ENCODE measurements at regions not wholly inside any gene's neighbourhood (a gene's known extent, or its start where the extent isn't known, plus 50 kb on each side); places are given as distances from the start of the nearest gene placed in this dataset.

DNA sequence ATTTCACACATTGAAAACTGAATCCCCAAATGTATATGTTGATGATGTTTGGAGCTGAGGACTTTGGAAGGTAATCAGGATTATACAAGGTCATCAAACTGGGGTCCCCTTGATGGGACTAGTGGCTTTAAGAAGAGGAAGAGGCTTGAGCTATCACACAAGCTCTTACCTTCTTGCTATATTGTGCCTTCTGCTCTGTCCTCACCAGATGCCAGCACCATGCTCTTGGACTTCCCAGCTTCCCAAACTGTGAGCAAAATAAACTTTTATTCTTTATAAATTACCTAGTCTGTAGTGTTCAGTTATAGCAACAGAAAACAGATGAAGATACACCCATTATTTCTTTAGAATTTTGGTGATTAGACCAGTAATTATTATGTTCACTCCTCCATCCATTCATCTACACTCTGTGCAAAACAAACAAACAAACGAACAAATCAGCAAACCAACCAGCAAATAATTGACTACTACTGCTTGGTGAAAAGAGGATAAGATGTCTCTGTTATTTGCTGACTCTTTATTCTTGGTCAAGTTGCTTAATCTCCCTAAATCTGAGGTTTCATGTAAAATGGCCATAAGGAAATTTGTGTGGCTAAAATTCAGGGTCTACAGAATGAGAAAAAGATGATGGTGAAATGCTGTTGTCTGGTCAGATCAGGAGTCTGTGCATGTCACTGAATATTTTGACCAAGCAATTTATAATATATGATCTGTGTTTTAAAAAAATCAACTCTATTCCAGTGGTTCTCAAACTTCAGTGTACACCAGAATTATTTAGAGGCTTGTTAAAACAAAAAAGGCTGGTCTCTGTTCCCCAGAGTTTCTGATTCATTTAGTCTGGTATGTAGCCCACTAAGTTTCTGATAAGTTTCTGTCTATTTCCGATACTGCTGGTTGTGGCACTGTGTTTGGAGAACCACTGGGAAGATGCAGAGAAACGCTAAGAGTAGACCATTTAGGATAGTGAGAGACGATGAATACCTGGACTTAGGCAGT, 854.1 kb downstream of the MAT2B start:
- no peak for DNase-seq (ENCODE audit: extremely low read depth in 1 of 2, low read depth in 1 of 2)

DNA sequence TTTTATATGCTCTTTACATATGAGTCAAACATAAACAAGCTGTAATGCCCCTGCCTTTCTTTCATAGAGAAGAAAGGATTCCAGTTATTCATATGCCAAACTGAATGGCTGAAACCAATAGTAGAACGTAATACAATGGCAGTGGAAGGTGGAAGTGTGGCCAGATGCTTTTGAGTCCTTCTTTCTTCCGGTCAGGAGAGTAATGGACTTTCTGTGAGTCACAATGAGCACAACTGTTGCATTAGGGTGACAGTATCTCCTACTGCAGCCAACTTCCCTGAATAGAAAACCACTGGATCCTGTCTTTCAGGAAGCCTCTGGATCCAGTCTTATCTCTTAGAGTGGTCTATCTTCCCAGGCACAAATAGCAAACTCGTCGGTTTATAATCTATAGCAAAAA, 855.2 kb downstream of the MAT2B start:
- no peak for DNase-seq (ENCODE audit: extremely low read depth in 1 of 2, low read depth in 1 of 2)

DNA sequence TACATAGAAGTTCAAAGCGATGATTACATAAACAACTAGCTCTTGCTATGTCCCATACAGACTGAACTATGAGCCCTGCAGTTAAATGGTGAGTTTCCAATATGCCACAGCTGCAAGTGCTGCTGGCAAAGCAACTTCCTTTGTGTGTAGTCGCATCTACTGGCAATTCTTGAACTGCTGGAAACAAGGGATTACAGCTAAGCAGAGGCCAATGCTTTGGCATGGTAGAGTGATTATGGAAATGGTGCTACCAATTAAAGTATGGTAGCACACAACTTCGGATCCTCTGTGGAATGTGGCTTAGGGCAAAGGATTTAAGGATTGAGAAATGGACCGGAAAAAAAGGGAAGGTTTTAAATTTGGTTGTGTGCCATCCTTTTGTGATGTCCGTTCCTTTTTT, 856.6 kb downstream of the MAT2B start:
- no peak for DNase-seq (ENCODE audit: extremely low read depth in 1 of 2, low read depth in 1 of 2)

DNA sequence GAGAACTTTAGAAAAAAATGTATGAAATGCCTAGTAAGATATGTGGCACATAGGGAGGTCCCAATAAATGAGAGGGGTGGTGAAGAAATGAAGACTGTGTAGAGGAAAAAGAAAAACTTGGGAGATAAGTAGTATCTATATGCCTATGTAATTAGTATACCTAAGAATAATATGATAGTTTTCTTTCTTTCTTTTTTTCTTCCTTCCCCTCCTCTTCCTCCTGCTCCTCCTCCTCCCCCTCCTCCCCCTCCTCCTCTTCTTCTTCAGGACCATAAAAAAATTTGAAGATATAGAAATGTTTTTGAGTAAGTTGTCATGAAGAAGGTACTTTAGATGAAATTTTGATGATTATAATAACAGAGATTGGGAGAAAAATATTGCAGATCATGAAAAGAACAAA, 857.4 kb downstream of the MAT2B start:
- DNase-seq (ENCODE audit: extremely low read depth in 1 of 2, low read depth in 1 of 2) = no peak

DNA sequence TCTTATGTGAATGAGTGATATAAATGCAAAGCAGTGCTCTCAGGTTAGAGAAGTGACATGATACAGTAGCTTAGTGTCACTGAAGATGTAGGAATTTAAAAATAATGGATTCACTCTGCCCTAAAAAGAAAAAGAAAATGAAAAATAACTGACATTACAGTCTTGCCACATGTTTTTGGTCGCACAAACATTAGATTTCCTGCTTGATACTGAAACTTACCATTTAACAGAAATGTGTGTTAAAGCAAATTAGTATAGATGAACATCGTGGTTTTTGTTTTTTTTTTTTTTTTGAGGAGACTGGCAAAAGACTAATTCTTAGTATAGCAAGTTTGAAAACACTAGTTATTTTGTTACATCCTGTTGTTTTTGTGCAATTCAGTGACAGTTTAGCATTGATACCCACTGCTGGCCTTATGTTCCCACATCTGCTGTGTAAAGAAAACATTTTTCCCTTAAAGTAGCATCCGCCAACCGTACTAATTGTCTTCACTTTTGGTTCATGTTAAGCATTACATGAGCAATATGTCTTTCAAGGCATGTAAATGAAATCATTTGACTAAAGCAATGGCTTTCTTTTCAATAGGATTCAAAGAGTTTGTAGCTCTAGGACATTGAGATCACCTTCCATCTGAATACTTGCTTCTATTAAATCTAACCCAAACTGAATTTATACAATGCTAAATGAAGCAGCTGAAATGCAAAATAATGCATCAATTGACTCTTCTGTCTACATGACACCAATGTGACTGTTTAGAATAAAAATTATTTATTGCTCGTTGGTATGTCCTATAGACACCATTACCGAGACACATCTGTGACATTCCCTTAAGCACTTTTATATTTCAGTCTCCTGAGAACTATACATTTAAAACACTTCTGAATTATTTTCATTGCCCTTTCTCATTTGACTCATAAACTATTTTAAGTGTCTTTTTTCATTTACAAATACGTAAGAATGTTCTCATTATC, 859.1 kb downstream of the MAT2B start:
- DNase-seq (ENCODE audit: extremely low read depth in 1 of 2, low read depth in 1 of 2) = no peak

DNA sequence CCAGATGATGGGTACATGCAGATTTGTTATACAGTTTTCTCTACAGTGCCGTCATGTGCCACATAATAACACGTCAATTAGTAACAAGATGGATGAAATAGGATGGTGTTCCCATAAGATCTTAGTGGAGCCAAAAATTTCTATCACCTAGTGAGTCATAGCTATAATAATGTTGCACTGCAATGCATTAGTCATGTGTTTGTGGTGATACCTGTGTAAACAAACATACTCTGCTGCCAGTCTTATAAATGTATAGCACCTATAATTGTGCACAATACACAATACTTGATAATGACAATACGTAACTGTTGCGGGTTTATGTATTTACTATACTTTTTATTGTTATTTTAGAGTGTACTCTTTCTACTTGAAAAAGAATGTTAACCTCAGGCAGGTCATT, 865.4 kb downstream of the MAT2B start:
- DNase-seq (ENCODE audit: extremely low read depth in 1 of 2, low read depth in 1 of 2) = no peak

DNA sequence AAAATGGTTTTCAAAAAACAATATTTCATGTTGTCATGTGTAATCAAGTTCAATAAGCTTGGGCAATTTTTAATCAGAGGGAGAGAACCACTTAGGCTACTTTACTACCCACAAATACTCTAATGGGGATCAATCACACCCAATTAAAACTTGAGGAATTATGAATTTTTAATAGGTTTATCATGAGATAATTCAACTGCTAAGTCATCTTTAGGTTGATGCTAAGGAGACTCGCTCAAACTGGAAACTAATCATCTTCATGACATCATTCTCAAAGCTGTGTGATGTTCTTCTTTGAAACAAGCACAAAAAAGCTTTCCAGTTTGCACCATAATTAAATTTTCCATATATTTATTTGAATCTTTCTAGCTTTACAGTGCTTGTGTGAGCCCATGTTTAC, 867.5 kb downstream of the MAT2B start:
- DNase-seq (ENCODE audit: extremely low read depth in 1 of 2, low read depth in 1 of 2) = no peak

DNA sequence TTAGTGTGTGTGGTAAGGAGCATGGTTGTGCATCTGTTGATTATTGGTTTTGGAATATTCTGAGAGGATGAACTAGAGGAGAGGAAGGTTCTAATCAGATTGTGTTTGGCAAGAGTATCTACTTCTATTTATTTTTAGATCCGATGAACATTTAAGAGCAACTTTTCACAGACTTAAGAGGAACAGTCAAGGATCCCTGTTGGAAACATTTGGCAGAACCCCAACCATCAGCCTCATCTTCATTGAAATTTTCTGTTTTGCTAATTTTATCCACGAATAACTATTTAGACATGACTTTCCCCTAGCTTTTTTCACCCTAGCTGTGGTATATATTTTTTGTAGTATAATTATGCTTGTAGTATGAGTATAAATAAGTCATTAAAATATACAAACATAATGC, 868.5 kb downstream of the MAT2B start:
- no peak for DNase-seq (ENCODE audit: extremely low read depth in 1 of 2, low read depth in 1 of 2)

DNA sequence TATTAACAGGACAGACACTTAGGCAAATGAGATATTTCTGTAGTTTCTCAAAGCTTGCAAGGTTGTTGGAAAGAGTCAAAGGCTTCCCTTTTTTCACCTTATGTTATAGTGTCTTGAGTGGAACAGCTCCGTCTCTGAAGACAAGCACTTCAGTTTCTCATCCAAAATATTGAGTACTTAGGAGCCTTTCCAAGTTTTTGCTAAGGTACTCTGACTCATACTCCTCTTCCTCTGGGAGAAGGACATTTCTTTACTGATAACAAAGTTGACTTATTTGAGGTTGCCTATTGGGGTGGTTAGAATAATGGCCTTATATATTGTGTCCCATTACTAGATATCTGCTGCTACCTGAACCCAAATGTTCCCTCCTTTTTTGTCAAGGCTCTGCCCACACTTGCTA, 869.6 kb downstream of the MAT2B start:
- DNase-seq (ENCODE audit: extremely low read depth in 1 of 2, low read depth in 1 of 2) = no peak

DNA sequence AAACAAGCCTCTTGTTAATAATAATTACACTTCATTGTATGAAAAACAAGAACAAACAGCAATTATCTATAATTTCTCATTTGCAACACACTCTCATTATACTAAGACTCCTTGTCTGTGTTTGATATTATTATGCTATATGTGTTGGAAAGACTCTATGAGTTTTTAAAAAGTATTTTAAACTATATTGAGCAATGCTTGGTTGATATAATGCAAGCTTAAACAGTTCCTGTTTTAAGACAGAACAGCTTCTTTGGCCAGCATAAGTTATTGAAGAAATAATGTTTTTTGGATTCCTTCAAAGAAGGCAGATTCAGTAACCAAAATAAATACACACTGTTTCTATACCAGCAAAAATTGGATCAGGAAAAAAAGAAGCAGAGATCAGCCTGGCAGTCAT, 871.4 kb downstream of the MAT2B start:
- no peak for DNase-seq (ENCODE audit: extremely low read depth in 1 of 2, low read depth in 1 of 2)

DNA sequence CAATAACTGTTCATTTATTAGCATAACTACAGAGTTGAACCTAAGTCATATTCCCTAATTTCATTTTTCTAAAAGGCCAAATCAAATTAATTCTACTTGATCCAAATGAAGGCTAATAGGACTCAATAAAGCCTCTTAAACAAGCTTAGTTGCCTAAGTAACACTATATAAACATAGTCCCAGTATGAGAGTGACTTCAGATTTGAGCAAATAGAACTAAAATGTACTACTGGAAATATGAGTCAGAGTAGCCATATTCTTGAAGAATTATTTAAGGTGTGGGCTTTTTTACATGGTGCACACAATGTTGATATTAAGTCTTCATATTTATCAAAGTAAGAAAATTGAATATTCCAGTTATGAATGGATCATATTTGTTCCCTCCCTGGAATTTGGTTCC, 872.3 kb downstream of the MAT2B start:
- DNase-seq (ENCODE audit: extremely low read depth in 1 of 2, low read depth in 1 of 2) = no peak

DNA sequence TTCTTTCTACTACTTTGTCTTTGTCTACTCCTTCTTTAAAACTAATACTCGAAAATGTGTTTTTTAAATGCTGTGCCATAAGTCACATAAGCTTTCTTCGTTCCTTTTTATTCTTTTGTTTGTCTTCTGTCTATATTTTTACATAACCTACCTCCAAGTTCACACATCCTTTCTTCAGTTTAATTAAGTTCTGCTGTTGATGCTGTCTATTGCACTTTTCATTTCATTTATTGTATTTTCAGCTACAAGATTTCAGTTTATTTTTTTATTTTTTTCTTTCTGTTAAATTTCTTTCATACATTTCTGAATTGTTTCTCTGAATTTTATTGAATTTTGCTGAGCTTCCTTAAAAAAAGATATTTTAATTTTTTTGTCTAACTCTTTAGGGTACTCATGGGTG, 878.2 kb downstream of the MAT2B start:
- DNase-seq (ENCODE audit: extremely low read depth in 1 of 2, low read depth in 1 of 2) = no peak

DNA sequence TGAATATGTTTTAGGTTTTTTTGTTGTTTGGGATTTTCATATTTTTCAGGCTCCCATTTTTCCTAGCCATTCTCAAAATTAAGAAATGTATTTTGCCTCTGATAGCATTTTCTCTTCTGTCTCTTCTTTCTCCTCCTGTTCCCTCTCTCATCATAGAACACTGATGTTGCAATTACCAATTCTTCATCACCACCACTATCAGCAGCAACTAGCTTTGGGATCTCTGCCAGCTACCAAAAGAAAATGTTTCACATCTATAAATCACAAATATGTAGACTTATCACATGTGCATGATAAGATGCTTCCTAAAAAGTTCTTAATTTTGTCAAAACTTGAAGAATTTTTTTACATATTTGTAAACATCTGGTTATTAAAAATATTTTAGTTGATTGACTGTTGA, 887.1 kb downstream of the MAT2B start:
- no peak for DNase-seq (ENCODE audit: extremely low read depth in 1 of 2, low read depth in 1 of 2)

DNA sequence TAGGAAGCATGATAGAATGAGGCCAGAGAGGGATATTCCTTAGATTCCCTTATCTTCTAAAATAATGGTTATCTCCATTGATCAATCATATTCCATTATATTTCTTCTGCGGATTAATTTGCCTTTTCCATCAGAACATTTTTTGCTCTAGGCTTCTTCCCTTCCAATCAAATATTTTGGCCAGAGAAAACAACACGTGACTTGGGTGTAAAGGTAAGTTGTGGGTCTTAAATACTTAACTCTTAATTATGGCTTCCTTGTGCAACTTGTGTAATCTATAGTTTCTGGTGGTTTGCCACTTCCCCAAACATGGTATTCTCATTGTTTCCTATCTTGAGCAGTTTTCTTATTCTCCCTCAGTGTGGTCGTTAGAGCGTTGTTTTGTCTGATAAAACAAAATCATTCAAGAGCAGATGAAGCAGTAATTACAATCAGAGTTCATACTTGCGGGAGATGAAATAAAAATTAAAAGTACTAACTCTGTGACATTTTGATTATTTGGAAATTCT, 889.3 kb downstream of the MAT2B start:
- no peak for DNase-seq (ENCODE audit: extremely low read depth in 1 of 2, low read depth in 1 of 2)

DNA sequence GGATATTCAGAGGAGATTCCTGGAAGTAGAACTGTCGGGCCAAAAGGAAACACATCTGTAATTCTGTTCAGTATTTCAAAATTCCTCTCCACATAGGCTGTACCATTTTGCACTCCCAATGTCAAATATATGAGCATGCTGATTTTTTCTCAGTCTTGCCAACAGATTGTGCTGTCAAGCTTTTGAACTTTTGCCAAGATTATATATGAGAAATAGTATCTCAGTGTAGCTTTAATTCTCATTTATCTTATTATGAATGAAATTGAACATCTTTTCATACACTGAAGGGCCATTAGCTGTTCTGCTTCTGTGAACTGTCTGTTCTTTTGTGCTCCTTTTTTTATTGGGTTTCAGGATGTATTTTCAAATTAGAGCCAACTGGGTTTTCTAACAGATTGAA, 907.1 kb downstream of the MAT2B start:
- DNase-seq (ENCODE audit: extremely low read depth in 1 of 2, low read depth in 1 of 2) = no peak

DNA sequence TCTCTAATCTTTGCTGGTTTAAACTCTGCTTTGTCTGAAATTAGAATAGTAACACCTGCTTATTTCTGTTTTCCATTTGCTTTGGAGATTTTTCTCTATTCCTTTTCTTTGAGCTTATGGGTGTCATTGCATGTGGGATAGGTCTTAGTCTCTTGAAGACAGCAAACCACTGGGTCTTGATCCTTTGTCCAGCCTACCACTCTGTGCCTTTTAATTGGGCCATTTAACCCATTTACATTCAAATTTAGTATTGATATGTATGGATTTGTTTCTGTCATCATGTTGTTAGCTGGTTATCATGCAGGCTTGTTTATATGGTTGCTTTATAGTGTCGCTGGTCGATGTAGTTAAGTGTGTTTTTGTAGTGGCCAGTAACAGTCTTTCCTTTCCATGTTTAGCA, 914.7 kb downstream of the MAT2B start:
- no peak for DNase-seq (ENCODE audit: extremely low read depth in 1 of 2, low read depth in 1 of 2)

DNA sequence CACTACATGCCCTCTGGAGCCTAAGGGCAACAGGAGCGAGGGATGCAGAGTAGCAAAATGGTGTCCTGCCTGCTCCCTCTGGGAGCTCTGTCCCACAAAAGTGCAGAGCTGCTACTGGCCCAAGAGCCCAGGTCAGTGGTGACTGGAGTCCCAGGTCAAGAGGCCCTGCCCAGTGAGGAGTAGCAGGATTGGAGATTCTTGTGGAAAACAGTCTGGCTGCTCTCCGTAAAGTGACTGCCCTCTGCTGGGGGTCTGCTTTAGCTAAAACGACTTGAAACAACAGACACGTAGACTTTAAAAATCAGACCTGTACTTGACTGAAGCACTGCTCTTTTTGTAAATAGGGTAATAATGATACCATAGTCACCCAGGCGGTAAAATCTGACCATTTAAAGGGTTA, 917.0 kb downstream of the MAT2B start:
- no peak for DNase-seq (ENCODE audit: extremely low read depth in 1 of 2, low read depth in 1 of 2)

DNA sequence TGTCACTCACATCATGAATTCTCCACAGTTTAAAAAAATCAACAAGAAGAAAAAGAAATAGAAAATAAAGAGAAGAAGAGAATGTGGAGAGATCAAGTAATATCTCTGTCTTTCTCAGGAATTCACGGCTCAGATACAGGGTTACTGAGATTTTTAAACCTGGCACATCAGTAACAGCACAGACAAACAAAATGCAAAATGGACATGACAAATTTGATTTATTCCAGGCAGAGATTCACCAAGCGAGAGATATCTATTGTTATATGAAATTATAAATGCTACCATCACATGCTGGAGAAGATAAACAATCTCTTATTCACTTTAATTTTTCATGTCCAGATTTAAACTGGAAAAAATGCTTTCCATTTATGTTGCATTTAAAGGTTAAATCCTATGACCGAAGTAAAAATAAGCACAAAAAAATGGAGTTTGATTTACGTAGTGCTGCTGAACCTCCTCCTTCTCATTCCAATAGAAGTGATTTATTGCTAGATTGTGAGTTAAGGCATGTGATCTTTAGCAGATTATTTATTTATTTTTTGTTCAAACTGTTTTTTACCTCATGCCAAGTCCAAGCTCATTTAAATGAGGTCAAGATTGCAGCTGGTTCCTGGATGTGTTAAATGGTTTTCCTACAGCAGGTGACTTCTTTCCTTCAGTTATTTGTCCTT, 926.4 kb downstream of the MAT2B start:
- no peak for DNase-seq (ENCODE audit: extremely low read depth in 1 of 2, low read depth in 1 of 2)

DNA sequence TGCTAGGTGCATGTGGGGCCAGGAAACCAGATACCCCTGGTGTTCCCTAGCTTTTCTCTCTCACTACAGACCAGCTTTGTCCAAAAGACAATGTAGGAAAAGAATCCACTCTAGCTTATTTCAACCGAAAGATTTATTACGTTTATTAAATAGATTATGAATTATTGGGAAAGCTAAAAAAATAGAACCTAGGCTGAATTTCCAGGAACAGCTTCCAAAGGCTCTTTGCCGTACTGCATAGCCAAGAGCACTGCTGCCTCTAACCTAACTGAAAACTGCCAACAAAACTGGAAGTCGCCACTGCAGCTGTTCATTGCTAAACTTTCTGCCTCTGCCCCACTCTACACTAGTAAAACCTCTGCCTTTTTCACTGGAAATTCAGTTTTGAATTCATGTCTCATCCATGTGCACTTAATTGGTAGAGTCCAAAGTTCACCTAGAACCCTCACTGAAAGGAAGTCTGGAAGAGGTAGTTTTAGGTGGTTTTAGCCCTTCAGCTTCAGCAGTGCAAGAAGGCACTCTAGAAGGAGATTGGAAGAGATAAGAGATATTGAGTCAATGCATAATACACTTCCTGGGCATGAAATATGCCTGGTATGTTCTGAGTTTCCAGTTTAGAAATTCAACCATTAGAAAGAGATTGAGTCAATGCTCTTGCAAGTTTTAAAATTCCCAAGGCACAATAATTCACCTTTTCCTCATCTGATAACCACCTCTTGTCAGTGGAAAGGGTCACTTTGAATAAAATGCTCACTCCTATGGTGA, 927.9 kb downstream of the MAT2B start:
- DNase-seq (ENCODE audit: extremely low read depth in 1 of 2, low read depth in 1 of 2) = no peak

DNA sequence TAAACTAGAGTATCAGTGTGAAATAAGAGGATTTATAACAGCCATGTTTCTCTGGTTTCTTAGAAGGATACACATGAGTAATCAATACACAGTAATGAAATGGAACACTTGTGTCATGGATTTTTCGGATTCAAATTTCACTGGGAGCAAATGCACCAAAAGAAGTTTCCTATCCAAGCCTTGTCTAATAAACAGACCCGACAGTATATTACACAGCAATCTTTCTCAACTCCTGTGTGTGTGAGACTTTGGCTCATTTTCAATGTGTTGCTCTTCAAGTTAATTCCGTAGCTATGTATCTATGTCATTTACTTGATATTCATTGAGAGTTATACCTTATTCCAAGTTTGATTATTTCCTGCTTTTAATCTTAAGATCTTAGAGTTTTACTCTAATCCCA, 930.2 kb downstream of the MAT2B start:
- no peak for DNase-seq (ENCODE audit: extremely low read depth in 1 of 2, low read depth in 1 of 2)
